HG03064 (cell line): ENCODE measurements at regions not wholly inside any gene's neighbourhood (a gene's known extent, or its start where the extent isn't known, plus 50 kb on each side); places are given as distances from the start of the nearest gene placed in this dataset.

ENCODE experiments used
- ATAC-seq: cut with Tn5 transposase; IDR thresholded peaks from one replicate; pipeline ENCODE4 v1.9.1; 2021; ENCODE audit warnings: low read depth; ENCODE audit not compliant: unreplicated experiment

DNA sequence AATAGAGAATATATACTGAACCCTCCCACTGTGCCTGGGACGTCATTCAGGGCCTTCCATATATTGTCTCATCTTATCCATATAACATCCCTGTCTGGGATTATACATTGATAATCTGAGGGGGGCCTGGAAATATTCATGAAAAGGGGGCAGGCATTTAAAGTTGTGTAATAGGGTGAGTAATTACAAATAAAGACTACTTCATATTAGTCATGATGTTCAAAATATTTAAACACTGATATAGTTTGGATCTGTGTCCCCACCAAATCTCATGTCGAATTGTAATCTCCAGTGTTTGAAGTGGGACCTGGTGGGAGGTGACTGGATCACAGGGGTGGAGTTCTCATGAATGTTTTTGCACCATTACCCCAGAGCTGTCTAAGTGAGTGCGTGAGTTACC is 97.8 kb downstream of the AQP9 start:
- no peak for ATAC-seq

DNA sequence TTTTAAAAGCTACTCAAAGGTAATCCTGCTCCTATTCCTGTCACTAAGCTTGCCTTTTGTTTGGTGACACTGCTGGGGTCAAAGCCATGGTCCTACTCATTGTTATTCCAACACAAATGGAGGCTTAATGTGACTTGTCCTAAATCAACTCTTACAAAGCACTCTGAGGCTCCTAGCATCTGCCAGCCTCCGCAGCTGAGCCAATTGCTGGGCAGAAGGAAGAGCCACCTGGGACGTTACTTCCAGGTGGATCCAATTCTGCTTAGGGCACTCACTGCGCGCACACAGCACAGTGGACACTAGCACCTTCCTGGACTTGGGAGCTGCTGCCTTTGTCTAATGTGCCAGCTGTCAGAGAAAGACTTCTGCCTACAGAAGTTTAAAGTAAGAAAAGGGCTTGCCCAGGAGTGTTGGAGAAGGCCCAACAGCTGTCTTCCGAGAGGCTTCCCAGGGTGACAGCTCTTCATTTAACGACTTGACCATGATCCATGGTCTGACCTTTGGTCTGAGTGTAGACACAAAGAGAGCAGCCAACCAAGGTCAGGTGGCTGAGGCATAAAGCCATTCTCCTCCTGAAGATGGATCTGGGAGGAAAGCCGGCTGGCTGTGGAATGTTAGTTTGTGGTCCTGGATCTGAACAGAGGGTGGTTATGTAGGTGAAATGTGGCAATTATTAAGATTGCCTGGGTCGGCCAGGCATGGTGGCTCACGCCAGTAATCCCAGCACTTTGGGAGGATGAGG is 102.2 kb downstream of the AQP9 start:
- no peak for ATAC-seq

DNA sequence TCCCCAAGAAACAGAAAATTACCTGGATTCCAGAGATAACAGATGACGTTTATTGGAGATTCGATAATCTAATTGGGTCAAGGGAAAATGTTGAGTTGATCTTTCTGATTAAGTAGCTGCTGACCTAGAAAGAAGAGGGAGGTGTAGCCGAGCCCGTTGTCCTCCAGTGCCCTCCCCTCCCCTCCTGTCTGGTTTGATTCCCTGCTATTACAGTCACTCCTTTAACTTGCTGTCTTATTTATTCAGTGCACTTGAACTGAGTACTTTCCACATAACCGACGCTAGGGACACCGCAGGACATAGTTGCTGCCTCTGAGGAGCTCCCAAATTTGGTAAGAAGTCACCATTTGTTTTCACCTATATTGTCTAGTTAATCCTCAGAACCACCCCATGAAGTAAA is 103.7 kb downstream of the AQP9 start:
- no peak for ATAC-seq

DNA sequence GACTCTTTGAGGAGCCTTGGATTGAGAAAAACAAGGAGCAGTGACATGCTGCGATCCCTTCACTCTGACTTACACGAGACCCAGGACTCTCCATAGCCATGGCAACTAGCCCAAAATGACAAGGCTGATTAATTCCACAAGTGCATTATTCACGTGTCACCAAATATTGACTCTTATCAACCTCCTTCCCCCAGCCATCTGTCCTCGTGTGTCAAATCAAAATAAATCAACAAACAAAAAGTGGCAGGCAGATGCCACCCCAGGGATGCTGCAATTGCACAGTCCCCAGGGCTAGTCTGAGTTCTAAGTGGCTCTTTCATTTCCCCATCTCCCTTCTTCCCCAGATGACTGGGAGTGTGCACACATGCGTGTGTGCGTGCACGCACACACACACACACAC is 104.9 kb downstream of the AQP9 start:
- ATAC-seq, result no peak

DNA sequence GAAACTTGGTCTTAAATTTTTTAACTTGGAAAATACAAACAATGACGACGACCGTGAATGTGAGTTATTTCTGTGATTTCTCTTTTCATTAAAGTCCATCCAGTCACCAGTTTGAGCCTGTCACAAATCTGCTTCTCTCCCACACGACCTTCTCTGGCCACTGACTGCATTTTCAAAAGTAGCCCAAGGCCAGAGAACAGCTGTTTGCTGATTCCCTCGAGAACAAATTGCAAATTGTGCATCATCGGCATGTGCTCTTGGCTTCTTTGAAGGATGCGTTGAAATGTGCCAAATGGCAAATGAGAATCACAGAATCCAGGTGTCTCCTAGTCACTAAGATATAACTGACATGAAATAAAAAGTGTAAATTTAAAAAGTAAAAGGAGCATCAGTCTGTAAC is 106.4 kb downstream of the AQP9 start:
- no peak for ATAC-seq

DNA sequence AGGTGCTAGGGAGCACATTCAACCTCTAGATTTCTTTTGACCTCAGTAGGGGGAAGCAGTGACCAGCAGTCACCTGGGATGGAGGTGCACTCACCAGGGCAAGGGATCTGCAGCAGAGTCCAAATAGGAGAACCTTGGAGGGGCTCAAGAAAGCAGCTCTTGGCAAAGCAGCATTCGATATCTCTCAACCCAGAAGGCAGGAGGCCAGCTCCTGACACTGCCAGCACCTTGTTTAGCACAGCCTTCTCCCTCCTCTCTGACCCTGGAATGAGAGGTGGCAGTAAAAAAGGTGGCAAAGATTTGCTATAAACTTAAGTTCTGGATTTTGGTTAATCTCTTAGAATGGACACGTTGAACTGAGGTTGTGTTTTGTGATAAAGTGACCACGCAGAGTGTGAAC is 107.9 kb downstream of the AQP9 start:
- no peak for ATAC-seq

DNA sequence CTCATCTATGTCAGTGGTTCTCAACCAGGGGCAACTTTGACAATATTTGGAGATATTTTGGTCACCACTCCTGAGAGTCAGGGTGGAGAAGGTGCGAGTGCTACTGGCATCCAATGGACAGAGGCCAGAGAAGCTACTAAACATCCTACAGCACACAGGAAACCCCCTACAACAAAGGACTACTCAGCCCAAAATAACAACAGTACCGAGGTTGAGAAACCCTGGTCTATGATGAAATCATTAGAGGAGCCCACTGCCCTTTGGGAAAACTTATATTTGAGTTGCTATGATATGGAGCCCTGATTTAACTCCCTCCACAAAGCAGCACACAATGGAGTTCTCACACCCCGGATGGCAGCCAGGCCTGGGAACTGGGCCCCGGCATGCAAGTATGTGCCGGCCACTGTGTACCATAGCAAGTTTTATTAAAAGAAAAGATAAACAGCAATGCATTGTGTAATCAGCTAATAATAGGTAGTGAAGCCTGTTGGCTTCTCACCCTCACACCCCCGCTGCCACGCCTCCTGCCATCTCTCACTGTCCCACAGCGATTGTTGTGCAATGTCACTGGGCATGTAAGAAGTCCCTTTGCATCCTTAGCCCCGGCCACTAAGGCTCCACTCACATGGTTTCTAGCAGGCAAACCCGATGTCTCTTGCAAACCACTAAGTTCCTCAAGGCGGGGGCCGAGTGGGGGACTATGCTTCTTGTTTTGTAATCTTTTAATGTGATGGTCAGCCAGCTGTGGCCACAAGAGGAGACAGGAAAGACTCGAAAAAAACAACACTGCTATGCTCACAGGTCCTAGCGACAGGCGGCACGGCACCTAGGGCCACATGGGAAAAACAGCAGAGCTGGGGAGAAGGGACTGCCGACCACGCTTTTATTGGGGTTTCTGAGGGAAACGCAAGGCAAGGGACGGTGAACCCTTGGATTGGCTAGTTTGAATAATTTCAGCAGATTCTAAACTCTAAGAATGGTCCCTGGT is 110.0 kb downstream of the AQP9 start:
- ATAC-seq, result no peak

DNA sequence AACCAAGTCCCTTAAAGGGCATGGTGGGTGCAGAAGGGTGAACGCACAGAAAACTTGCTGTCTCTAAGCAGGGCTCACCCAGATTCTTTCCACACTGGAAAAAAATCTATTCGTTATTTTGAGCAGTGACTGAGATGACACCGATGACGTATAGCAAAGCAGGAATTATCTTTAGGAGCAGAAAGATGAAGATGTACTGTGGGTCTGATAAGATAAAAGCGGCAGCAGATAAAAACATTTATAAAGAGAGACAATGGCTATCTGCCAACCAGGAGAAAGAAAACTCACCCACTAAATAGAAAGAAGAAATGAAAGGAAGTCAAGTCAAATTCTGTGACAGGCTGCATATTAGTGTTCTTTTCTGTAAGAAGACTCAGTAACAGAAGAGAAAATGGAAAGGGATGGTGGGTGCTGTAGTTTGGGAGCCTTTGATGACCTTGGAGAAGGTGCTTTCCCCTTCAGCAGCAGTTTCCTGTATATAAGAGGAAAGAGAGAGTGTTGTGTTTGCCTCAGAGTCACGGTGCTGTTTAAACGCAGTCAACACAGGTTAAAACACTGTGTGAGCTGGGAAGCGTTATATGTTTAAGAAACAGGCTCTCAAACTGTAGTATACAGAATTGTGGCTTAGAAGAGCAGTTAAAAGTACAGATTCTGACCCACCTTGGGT is 111.6 kb downstream of the AQP9 start:
- ATAC-seq, result no peak

DNA sequence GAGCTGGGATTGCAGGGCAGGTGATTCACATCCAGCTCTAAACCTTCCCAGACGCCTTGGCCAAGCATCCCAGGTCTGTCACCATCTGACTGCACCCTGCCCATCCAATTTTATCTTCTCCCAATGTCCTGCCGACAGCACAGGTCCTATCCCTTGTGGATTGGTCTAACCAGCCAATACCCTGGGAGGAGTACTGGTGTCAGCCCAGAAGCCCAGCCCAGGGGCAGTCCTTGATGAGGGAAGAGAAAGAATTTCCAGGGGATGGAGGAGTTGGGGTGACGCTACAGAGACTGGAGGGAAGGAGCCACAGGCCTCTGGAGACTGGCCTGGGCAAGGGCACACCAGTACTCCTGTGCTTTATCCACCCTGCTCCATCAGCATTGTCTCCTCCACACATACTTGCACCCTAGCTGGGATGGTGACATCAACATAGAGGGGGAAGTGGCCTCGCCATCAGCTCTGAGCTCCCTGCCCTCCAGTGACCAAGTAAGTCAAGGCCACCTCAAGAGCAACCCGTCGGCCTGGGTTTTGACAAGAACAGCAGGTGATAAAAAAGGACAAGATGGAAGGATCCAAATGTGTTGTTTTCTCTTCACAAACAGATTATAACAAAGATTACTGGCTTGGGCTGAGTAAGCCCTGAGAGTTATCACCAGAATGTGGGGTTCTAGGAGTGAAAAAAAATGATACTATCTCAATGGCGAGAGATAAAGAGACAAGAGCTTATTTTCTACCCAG is 114.6 kb downstream of the AQP9 start:
- no peak for ATAC-seq

DNA sequence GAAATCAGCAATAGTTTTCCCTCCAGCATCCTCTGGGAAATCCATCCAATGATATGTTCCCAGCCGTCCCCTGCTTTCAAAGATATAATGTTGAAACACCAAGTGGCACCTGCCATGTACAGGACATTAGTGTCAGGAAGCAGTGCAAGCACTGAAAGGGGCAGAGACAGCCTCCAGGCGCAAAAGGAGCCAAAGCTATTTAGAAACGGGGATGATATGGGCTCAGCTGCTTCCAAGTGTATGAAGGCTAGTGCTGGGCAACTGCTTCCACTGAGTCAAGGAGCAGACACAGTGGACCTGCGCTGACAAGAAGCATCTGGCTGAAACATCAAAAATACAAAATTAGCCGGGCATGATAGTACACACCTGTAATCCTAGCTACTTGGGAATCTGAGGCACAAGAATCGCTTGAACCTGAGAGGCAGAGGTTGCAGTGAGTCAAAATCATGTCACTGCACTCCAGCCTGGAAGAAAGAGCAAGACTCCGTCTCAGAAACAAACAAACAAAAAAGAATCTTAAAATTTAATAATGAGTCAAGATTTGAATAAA is 119.7 kb downstream of the AQP9 start:
- no peak for ATAC-seq

DNA sequence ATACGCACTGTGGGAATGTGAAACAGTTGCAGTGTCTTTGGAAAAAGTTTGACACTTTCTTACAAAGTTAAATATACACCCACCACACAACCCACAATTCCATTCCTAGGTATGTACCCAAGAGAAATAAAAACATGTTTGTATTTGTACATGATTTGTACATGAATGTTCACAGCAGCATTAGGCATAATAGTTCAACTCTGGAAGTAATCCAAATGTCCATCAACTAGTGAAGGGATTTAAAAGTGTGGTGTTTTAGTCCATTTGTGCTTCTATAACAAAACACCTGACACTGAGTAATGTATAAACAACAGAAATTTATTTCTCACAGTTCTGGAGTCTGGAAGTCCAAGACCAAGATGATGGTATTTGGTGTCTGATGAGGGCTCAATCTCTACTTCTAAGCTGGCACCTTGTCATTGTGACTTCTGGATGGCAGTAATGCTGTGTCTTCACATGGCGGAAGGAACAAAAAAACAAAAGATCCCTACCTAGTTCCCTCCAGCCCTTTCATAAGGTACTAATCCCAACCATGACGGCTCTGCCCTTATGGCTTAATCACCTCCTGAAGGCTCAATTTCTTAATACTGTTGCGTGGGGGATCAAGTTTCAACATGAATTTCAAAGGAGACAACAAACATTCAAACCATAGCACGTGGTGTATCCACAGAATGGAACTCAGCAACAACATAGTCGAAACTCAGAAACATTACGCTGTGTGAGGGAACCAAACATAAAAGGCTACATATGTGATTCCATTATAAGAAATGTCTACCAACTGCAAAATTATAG is 120.5 kb downstream of the AQP9 start:
- ATAC-seq, result no peak

DNA sequence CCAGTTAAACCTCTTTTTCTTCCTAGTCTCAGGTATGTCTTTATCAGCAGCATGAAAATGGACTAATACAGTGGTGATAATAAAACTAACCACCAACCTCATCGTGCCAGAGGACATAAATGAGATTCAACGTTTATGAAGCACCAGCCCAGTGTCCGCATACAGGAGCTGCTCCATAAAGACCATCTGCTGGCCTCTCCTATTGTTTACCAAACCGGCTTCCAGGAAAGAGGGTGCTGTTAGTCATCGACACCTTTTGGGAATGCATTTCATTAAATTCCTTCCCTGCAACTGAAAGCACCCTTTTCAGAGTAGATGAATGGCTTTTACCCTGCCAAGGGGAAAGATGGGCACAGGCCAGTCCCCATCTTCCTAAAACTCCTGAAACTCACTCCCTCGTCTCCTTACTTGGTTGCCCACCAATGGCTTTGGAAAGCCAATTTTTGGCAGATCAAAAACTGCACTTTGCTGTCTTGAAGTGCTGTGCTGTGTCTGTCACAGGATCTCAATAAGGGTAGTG is 122.1 kb downstream of the AQP9 start:
- no peak for ATAC-seq

DNA sequence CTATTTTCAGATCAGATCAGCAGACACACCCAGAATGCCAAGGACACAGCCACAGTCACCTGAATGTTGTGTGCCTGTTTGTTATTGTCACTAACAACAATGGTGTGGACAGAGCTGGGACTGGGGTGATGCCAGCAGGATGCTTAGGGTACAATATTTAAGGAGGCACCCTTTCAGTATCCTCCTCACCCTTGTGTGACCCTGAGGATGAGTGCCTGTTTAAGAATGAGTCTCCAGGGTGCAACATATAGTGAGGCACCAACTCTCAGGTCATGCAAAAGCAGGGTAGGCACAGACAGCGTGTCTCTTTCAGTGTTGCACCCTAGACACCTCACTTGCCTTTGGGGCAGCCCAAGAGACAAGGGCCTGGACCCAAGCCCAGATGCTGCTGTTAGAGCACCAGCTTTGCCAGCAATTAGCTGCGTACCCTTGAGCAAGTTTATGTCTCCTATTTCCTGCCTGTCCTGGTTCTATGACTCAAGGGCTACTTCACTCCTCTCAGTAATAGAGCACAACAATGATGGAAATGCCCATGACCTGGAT is 122.6 kb downstream of the AQP9 start:
- no peak for ATAC-seq

DNA sequence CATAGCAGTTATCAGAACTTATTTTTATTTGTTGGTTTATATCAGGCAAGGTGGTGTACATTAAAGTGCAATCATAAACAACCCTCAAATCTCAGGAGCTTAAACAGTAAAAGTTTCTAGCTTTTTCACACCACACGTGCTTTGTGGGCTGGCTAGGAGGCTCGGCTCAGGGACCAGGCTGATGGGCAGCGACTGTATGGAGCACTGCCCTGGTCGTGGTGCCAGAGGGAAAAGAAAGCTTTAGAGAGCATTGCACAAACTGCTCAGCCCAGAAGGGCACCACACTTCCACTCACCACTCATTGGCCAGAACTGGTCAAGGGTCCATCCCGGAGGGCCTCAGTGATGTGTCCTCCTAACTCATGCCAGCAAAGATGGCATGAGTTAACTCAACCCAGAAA is 123.2 kb downstream of the AQP9 start:
- no peak for ATAC-seq

DNA sequence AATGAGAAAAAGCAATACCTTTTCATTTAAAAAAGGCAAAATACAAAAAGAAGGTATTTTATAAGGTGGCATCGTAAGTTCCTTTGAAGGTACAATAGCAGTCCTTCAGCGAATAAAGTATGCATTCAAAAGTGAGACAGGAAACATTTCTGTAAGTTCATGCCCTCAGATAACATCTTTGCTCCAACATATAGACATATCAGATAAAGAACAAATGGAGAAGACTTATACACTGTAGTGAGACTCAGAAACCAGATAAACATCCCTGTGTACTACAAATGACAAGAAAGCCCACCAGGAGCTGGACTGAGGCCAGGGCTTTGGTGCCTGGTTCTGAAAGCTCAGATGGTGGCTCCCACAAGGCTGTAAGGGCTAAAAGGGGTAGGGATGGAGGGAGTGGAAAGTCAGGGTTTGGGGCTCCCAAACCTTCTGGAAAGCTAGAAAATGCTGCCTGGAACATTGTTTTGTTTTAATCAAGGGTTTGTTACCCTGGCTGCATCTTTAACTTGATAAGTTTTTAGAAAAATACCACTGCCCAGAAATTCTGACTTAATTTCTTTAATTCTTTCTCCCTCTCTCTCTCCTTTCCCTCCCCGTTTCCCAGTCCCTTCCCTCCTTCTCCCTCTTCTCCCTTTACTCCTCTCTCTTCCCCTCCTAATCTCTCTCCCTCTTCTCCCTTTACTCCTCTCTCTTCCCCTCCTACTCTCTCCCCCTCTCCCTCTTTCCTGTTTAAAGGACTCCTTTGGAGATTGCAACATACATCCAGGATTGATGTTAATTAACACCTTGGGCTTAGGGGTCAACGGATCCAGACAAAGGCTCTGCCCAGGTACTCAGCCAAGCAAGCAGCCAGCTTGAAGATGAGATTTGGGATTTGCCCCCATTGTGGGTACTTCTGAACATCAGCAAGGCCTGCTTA is 126.1 kb downstream of the AQP9 start:
- ATAC-seq, result no peak

DNA sequence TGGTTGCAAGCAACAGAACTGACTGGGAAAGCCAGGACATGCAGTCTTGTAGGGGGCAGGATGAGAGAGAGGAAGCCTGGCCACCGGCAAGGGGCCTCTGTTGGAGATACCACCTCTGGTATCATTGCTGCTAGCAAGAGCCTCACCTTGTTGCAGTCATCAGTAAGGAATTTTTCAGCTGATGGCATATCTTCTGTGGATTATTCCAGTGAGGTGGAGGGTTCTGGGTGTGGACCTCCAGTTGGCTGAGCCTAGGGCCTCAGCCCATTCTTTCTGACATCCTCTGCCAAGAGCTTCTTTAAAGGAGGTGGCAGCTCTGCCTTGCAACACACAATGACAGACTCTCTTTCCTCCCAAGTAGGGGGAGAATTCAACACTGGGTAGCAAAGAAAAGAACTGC is 128.9 kb downstream of the AQP9 start:
- ATAC-seq, result no peak

DNA sequence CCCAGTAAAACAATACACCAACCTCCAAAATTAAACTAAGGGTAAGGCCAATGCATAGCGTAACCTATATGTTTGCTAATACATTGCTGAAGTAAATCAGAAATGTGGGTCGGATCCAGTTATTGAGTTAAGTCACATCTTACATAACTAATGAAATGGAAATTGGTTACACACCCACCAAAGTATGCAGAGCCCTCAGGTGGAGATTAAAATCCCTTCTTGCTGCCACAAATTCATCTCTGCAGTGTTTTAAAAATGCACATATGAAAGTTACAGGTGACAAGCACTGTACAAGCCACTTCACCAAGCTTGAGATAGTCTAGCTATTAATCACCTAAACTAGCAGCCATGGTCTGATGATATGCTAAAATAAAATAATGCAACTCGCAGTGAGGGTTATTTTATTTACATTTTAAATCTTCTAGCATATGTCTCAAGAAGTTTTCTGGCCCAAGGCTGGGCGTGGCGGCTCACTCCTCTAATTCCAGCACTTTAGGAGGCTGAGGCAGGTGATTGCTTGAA is 130.6 kb downstream of the AQP9 start:
- no peak for ATAC-seq
